MCF 10A (cell line): ENCODE measurements at regions not wholly inside any gene's neighbourhood (a gene's known extent, or its start where the extent isn't known, plus 50 kb on each side); places are given as distances from the start of the nearest gene placed in this dataset.

Experiments
- BruUV-seq: library from RNA; stranded (reverse); fragments of 400-500 nt; replicated peaks from 2 replicates; lab custom pipeline; 2021; lab: Mats Ljungman, UMichigan
- CTCF ChIA-PET: fragments of 300-600 bp; sonication (Branson Sonifier 250); formaldehyde crosslinking; extraction: SDS; loops from one replicate; lab custom pipeline; 2021; ENCODE audit warnings: antibody characterized with exemption, inconsistent platforms; lab: Yijun Ruan, JAX
- POLR2A ChIA-PET: fragments of 300-600, 350-650 bp; sonication (Branson Sonifier 250); formaldehyde crosslinking; extraction: SDS; loops from one replicate; lab custom pipeline; 2020; ENCODE audit warnings: antibody characterized with exemption, inconsistent platforms; lab: Yijun Ruan, JAX
- DNase-seq: peaks from one replicate; pipeline ENCODE4 v3.0.0-alpha.2; 2018; ENCODE audit not compliant: unreplicated experiment
- H3K27ac Mint-ChIP-seq: one replicate; pipeline ENCODE4 v1.8.0; 2022; ENCODE audit warnings: mild to moderate bottlenecking, low read depth, mixed read lengths; ENCODE audit not compliant: unreplicated experiment
- H3K27me3 Mint-ChIP-seq: one replicate; pipeline ENCODE4 v1.8.0; 2022; ENCODE audit warnings: mixed read lengths; ENCODE audit not compliant: insufficient read depth, unreplicated experiment
- H3K36me3 Mint-ChIP-seq: one replicate; pipeline ENCODE4 v1.8.0; 2022; ENCODE audit warnings: mild to moderate bottlenecking, moderate library complexity, mixed read lengths; ENCODE audit not compliant: insufficient read depth, unreplicated experiment
- H3K4me1 Mint-ChIP-seq: one replicate; pipeline ENCODE4 v1.8.0; 2022; ENCODE audit warnings: mixed read lengths; ENCODE audit not compliant: insufficient read depth, unreplicated experiment
- H3K4me3 Mint-ChIP-seq: one replicate; pipeline ENCODE4 v1.8.0; 2022; ENCODE audit warnings: mild to moderate bottlenecking, moderate library complexity, mixed read lengths; ENCODE audit not compliant: unreplicated experiment
- H3K9me3 Mint-ChIP-seq: one replicate; pipeline ENCODE4 v1.8.0; 2022; ENCODE audit warnings: mixed read lengths; ENCODE audit not compliant: unreplicated experiment
- intact Hi-C: fragments of 100-400 bp; cut with micrococcal nuclease; formaldehyde crosslinking; loops from 2 replicates; pipeline ENCODE4 v1.14.1; 2022
- TF ChIP-seq, protein P1 (sequence below): fragments of 200-600 bp; IDR thresholded peaks from one replicate; pipeline ENCODE4 v1.8.0; 2022; ENCODE audit warnings: antibody characterized with exemption, mild to moderate bottlenecking; ENCODE audit not compliant: unreplicated experiment

DNA sequence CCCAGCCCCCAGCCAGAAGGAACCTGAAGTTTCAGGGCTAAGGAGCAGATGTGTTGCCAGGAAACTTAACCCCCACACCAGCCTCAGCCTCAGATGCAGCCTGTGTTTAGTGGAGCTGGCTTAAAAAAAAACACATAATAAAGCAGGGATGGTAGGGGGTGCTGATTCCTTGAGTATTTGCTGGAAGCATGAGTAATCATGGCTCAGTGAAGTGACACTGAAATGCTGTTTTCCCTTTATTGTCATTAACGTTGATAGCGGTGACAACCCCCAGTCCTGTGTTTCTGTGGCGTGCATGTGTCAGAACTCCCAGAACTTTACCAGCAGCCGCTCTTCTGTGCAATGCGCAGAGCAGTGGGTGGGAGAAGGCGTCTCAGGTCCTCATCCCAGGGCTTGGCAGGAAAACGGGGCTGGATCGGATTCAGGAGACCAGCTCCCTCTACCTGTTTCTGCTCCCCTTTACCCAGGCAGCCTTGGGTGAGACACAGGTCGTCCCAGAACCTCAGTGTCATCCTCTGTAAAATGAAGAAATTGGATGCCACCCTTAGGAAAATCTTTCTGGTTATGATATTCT lies 1282.1 kb downstream of the TBC1D22A start:
- H3K36me3 Mint-ChIP-seq, result no peaks in the 10 kb centered on the region
- no peak overlapping the region for H3K4me3 Mint-ChIP-seq
- ChIA-PET CTCF (no interaction called here), POLR2A (no interaction called here)
- no peak for DNase-seq
- BruUV-seq, result no TSS peak
- intact Hi-C loops, result no loop called here
- H3K4me1 Mint-ChIP-seq, result no peaks in the 10 kb centered on the region
- peaks cover 25% of the 10 kb centered on the region for H3K9me3 Mint-ChIP-seq
- H3K27ac Mint-ChIP-seq, result no peak overlapping the region
- TF ChIP-seq, protein P1, sequence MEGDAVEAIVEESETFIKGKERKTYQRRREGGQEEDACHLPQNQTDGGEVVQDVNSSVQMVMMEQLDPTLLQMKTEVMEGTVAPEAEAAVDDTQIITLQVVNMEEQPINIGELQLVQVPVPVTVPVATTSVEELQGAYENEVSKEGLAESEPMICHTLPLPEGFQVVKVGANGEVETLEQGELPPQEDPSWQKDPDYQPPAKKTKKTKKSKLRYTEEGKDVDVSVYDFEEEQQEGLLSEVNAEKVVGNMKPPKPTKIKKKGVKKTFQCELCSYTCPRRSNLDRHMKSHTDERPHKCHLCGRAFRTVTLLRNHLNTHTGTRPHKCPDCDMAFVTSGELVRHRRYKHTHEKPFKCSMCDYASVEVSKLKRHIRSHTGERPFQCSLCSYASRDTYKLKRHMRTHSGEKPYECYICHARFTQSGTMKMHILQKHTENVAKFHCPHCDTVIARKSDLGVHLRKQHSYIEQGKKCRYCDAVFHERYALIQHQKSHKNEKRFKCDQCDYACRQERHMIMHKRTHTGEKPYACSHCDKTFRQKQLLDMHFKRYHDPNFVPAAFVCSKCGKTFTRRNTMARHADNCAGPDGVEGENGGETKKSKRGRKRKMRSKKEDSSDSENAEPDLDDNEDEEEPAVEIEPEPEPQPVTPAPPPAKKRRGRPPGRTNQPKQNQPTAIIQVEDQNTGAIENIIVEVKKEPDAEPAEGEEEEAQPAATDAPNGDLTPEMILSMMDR, result no peak
- no peaks in the 10 kb centered on the region for H3K27me3 Mint-ChIP-seq

DNA sequence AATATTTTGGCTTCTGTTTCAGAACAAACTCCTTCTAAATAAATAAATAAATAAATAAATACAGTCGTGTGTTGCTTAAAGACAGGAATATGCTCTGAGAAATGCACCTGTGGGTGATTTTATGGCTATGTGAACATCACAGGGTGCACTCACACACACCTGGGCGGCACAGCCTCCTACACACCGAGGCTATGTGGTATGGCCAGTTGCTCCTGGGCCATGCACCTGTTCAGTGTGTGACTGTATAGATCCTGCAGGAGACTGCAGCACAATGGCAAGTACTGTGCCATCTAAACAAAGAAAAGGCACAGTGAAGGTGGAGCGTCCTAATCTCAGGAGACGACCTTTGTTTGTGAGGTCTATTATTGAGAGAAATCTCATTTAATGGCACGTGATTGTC lies 1281.1 kb downstream of the TBC1D22A start:
- H3K4me3 Mint-ChIP-seq, result no peak overlapping the region
- no TSS peak for BruUV-seq
- POLR2A ChIA-PET, result no interaction called here
- H3K9me3 Mint-ChIP-seq, result peaks cover 25% of the 10 kb centered on the region
- no peaks in the 10 kb centered on the region for H3K27me3 Mint-ChIP-seq
- TF ChIP-seq, protein P1, result no peak
- H3K36me3 Mint-ChIP-seq, result no peaks in the 10 kb centered on the region
- intact Hi-C loops, result no loop called here
- H3K27ac Mint-ChIP-seq, result no peak overlapping the region
- no peak for DNase-seq
- CTCF ChIA-PET, result no interaction called here
- no peaks in the 10 kb centered on the region for H3K4me1 Mint-ChIP-seq

DNA sequence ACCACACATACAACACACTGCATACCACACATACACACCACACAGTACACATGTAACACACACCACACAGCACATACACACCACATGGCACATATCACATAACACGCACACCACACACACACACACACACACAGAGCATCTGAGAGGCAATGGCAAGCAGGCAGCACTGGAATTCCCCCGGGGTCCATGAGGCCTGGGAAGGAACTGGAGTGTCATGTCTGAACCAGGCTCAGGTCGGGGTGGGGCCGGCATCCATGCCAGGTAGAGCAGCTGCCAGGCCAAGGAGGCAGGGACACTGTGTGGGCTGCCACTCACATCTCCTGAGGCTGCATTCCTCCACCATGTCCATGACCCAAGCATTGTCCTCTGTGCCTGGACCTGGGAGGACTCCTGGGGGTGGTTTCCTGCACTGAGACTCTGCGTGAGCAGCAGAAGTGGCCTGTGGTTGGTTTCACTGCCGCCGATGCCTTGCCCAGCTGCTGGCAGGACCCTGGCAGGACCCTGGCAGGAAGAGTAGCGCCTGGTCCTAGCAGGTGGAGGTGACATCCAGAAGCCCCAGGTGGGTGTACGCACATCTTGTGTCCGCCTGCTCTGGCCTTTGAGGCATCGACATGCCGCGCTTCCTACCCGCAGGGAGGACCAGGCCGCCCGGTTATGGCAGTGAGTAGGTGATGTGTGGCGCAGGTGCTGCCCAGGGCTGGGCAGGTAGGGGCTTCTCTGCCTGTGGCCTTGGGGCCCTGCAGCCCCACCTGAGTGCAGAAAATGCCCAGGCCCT lies 1280.4 kb downstream of the TBC1D22A start:
- TF ChIP-seq, protein P1, result no peak

DNA sequence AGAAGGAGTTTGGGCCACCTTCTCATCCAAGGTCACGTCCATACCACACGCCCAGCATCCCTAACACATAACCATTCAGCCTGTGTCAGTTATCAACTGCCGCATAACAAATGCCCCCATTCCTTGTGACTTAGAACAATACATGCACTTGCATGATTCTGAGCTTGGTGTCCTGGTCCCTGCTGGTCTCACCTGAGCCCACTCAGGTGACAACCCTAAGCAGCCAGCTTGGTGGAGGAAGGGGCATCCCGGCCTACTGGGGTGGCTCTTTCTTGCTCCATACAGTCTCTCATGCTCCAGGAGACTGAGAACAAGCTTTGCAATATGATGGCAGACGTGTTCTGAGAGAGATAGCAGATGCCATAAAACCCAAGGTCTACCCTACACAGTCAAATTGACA lies 1276.9 kb downstream of the TBC1D22A start:
- TF ChIP-seq, protein P1, result no peak
- peaks cover 4% of the 10 kb centered on the region for H3K36me3 Mint-ChIP-seq
- H3K27ac Mint-ChIP-seq, result no peak overlapping the region
- CTCF ChIA-PET, result no interaction called here
- intact Hi-C loops, result no loop called here
- DNase-seq, result no peak
- H3K4me1 Mint-ChIP-seq, result no peaks in the 10 kb centered on the region
- H3K27me3 Mint-ChIP-seq, result no peaks in the 10 kb centered on the region
- H3K4me3 Mint-ChIP-seq, result no peak overlapping the region
- peaks cover 45% of the 10 kb centered on the region for H3K9me3 Mint-ChIP-seq
- no TSS peak for BruUV-seq
- POLR2A ChIA-PET, result no interaction called here

More for the DNA sequence above, 1280.4 kb downstream of the TBC1D22A start:
- Mint-ChIP-seq H3K4me1 (no peaks in the 10 kb centered on the region), H3K4me3 (no peak overlapping the region), H3K36me3 (no peaks in the 10 kb centered on the region), H3K27ac (no peak overlapping the region), H3K27me3 (no peaks in the 10 kb centered on the region), H3K9me3 (peaks cover 31% of the 10 kb centered on the region)
- POLR2A ChIA-PET, result no interaction called here
- BruUV-seq, result no TSS peak
- intact Hi-C loops, result no loop called here
- no peak for DNase-seq
- CTCF ChIA-PET, result no interaction called here
